ENCODE measurements at regions not wholly inside any gene's neighbourhood (a gene's known extent, or its start where the extent isn't known, plus 50 kb on each side); places are given as distances from the start of the nearest gene placed in this dataset.

DNA sequence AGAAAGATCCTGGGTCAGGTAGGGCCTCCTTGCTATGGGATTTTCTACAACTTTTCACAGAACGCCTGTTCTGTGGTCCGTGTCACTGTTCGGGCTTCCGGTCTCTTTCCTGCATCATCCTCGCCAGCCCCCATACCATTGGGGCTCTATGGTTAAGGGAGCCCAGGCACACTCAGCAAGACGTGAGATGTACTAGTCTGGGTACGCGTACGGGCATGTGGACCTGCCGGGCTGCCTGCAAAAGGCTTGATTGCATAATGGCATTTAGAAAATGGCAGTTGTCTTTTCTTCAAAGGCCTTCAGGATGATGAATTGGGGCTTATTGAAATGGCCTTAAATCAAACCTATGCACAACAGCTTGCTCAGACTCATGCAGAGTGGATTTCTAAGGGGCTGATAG lies 86.7 kb downstream of the CNGA2 start:
- no peak for DNase-seq
- intact Hi-C loops (cut with micrococcal nuclease; ENCODE audit: unreplicated experiment) = no loop called here
- no peak overlapping the region for H3K27ac Mint-ChIP-seq (ENCODE audit: unreplicated experiment)
- no TSS peak for BruUV-seq (replicated peaks)
- H3K4me1 Mint-ChIP-seq (ENCODE audit: low read depth, unreplicated experiment) = peaks cover 5% of the 10 kb centered on the region
- no peaks in the 10 kb centered on the region for H3K9me3 Mint-ChIP-seq (ENCODE audit: low read depth, unreplicated experiment)
- no peaks in the 10 kb centered on the region for H3K36me3 Mint-ChIP-seq (ENCODE audit: insufficient read depth, unreplicated experiment)
- no peaks in the 10 kb centered on the region for H3K27me3 Mint-ChIP-seq (ENCODE audit: unreplicated experiment)
- TF ChIP-seq CTCF (IDR thresholded peaks at IDR 0.05; ENCODE audit: unreplicated experiment) = no peak
- H3K4me3 Mint-ChIP-seq (ENCODE audit: low read depth, unreplicated experiment) = no peak overlapping the region
- CTCF ChIA-PET = interaction anchor here (1.0 kb wide), 1 partner anchor 9 kb away, joined by 3 read pairs; no protein-coding TSS in a partner anchor

- no TSS peak for BruUV-seq (replicated peaks)
- Mint-ChIP-seq H3K36me3 (ENCODE audit: insufficient read depth, unreplicated experiment) (no peaks in the 10 kb centered on the region), H3K27me3 (ENCODE audit: unreplicated experiment) (no peaks in the 10 kb centered on the region), H3K27ac (ENCODE audit: unreplicated experiment) (no peak overlapping the region), H3K9me3 (ENCODE audit: low read depth, unreplicated experiment) (no peaks in the 10 kb centered on the region), H3K4me1 (ENCODE audit: low read depth, unreplicated experiment) (peaks cover 16% of the 10 kb centered on the region), H3K4me3 (ENCODE audit: low read depth, unreplicated experiment) (no peak overlapping the region)
- CTCF ChIA-PET = no interaction called here
- no peak for DNase-seq
- intact Hi-C loops (cut with micrococcal nuclease; ENCODE audit: unreplicated experiment) = no loop called here
- TF ChIP-seq CTCF (IDR thresholded peaks at IDR 0.05; ENCODE audit: unreplicated experiment) = no peak
These were observed 87.7 kb upstream of the MAGEA4 start for GRCh38 chrX:151825007-151825406.

- Mint-ChIP-seq H3K4me1 (ENCODE audit: low read depth, unreplicated experiment) (peaks cover 16% of the 10 kb centered on the region), H3K9me3 (ENCODE audit: low read depth, unreplicated experiment) (no peaks in the 10 kb centered on the region), H3K4me3 (ENCODE audit: low read depth, unreplicated experiment) (no peak overlapping the region), H3K36me3 (ENCODE audit: insufficient read depth, unreplicated experiment) (no peaks in the 10 kb centered on the region), H3K27me3 (ENCODE audit: unreplicated experiment) (no peaks in the 10 kb centered on the region), H3K27ac (ENCODE audit: unreplicated experiment) (no peak overlapping the region)
- no peak for DNase-seq
- no peak for TF ChIP-seq CTCF (IDR thresholded peaks at IDR 0.05; ENCODE audit: unreplicated experiment)
- BruUV-seq (replicated peaks) = no TSS peak
- intact Hi-C loops (cut with micrococcal nuclease; ENCODE audit: unreplicated experiment) = no loop called here
- CTCF ChIA-PET = no interaction called here
These were observed 86.7 kb upstream of the MAGEA4 start for GRCh38 chrX:151825925-151826485.

DNA sequence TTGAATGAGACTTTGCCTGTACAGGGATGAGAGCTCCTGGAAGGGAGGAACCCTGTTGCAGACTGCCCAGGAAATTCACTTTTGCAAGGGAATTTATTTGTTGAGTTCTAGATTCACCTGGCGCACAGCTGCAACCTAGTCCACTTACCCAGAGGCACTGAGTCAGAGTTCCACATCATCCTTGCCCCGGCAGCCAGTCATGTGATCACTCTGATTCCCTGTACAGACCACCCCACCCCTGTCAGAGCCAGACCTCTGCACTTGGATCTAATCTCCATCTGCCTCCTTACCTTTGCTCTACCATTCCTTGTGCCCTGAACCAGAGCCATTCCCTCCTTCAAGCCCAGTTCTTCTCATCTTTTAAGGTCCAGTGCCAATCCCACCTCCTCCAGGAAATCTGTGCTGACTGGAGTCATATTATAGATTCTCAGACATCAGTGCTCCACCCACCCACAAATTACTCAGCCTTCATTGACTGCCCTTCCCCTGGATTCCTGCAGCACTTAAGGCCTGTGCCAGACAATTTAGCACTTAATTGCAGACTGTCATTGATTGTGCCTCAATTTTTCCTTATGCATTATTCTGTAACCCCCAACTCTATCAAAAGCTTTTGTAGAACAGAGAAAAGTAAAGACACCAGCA lies 84.1 kb upstream of the MAGEA4 start:
- Mint-ChIP-seq H3K36me3 (ENCODE audit: insufficient read depth, unreplicated experiment) (no peaks in the 10 kb centered on the region), H3K9me3 (ENCODE audit: low read depth, unreplicated experiment) (peaks cover 2% of the 10 kb centered on the region), H3K27ac (ENCODE audit: unreplicated experiment) (no peak overlapping the region), H3K4me3 (ENCODE audit: low read depth, unreplicated experiment) (no peak overlapping the region), H3K27me3 (ENCODE audit: unreplicated experiment) (no peaks in the 10 kb centered on the region), H3K4me1 (ENCODE audit: low read depth, unreplicated experiment) (peaks cover 16% of the 10 kb centered on the region)
- no peak for DNase-seq
- TF ChIP-seq CTCF (IDR thresholded peaks at IDR 0.05; ENCODE audit: unreplicated experiment) = no peak
- BruUV-seq (replicated peaks) = no TSS peak
- intact Hi-C loops (cut with micrococcal nuclease; ENCODE audit: unreplicated experiment) = no loop called here
- CTCF ChIA-PET = no interaction called here
